ENCODE measurements at regions not wholly inside any gene's neighbourhood (a gene's known extent, or its start where the extent isn't known, plus 50 kb on each side); places are given as distances from the start of the nearest gene placed in this dataset.

- Histone ChIP-seq H3K4me1 (ENCODE audit: low read depth, poor library complexity, severe bottlenecking) (no peaks in the 10 kb centered on the region), H3K4me3 (IDR thresholded peaks at IDR 0.05; ENCODE audit: insufficient read depth, low read depth, low read length) (no peak overlapping the region), H3K9ac (no peak overlapping the region), H4K20me1 (ENCODE audit: insufficient read depth) (no peaks in the 10 kb centered on the region), H3K36me3 (ENCODE audit: insufficient read depth) (no peaks in the 10 kb centered on the region), H2AFZ (ENCODE audit: low read depth) (no peak overlapping the region), H3K4me2 (no peak overlapping the region), H3K27me3 (ENCODE audit: insufficient read depth, low read depth) (no peaks in the 10 kb centered on the region), H3K27ac (no peak overlapping the region), H3K79me2 (ENCODE audit: insufficient read depth, low read depth) (no peaks in the 10 kb centered on the region)
- TF ChIP-seq CTCF (conservative IDR thresholded peaks at IDR 0.05; ENCODE audit: low read depth, low read length), result no peak
These were observed 522.9 kb downstream of the CCDC171 start for GRCh38 chr9:16075696-16076095.

GRCh38 chr9:16076511-16076910, 523.7 kb downstream of the CCDC171 start:
- no peak overlapping the region for H3K9ac ChIP-seq
- no peak for TF ChIP-seq CTCF (conservative IDR thresholded peaks at IDR 0.05; ENCODE audit: low read depth, low read length)
- no peaks in the 10 kb centered on the region for H4K20me1 ChIP-seq (ENCODE audit: insufficient read depth)
- H3K4me1 ChIP-seq (ENCODE audit: low read depth, poor library complexity, severe bottlenecking), result no peaks in the 10 kb centered on the region
- H3K4me2 ChIP-seq, result no peak overlapping the region
- no peaks in the 10 kb centered on the region for H3K79me2 ChIP-seq (ENCODE audit: insufficient read depth, low read depth)
- H3K4me3 ChIP-seq (IDR thresholded peaks at IDR 0.05; ENCODE audit: insufficient read depth, low read depth, low read length), result no peak overlapping the region
- no peaks in the 10 kb centered on the region for H3K27me3 ChIP-seq (ENCODE audit: insufficient read depth, low read depth)
- H3K36me3 ChIP-seq (ENCODE audit: insufficient read depth), result no peaks in the 10 kb centered on the region
- H2AFZ ChIP-seq (ENCODE audit: low read depth), result no peak overlapping the region
- H3K27ac ChIP-seq, result no peak overlapping the region

GRCh38 chr9:16082796-16083195, 530.0 kb downstream of the CCDC171 start:
- no peak overlapping the region for H3K27ac ChIP-seq
- H3K4me1 ChIP-seq (ENCODE audit: low read depth, poor library complexity, severe bottlenecking), result no peaks in the 10 kb centered on the region
- H3K4me2 ChIP-seq, result no peak overlapping the region
- no peaks in the 10 kb centered on the region for H3K36me3 ChIP-seq (ENCODE audit: insufficient read depth)
- no peak for TF ChIP-seq CTCF (conservative IDR thresholded peaks at IDR 0.05; ENCODE audit: low read depth, low read length)
- no peaks in the 10 kb centered on the region for H3K27me3 ChIP-seq (ENCODE audit: insufficient read depth, low read depth)
- H4K20me1 ChIP-seq (ENCODE audit: insufficient read depth), result no peaks in the 10 kb centered on the region
- no peak overlapping the region for H2AFZ ChIP-seq (ENCODE audit: low read depth)
- H3K9ac ChIP-seq, result no peak overlapping the region
- no peaks in the 10 kb centered on the region for H3K79me2 ChIP-seq (ENCODE audit: insufficient read depth, low read depth)
- no peak overlapping the region for H3K4me3 ChIP-seq (IDR thresholded peaks at IDR 0.05; ENCODE audit: insufficient read depth, low read depth, low read length)

GRCh38 chr9:16085167-16085726, 532.4 kb downstream of the CCDC171 start:
- Histone ChIP-seq H3K27me3 (ENCODE audit: insufficient read depth, low read depth) (no peaks in the 10 kb centered on the region), H4K20me1 (ENCODE audit: insufficient read depth) (no peaks in the 10 kb centered on the region), H3K36me3 (ENCODE audit: insufficient read depth) (no peaks in the 10 kb centered on the region), H3K4me3 (IDR thresholded peaks at IDR 0.05; ENCODE audit: insufficient read depth, low read depth, low read length) (no peak overlapping the region), H3K9ac (no peak overlapping the region), H3K27ac (no peak overlapping the region), H3K4me1 (ENCODE audit: low read depth, poor library complexity, severe bottlenecking) (no peaks in the 10 kb centered on the region), H2AFZ (ENCODE audit: low read depth) (no peak overlapping the region), H3K79me2 (ENCODE audit: insufficient read depth, low read depth) (no peaks in the 10 kb centered on the region), H3K4me2 (no peak overlapping the region)
- TF ChIP-seq CTCF (conservative IDR thresholded peaks at IDR 0.05; ENCODE audit: low read depth, low read length), result no peak

Data from KMS-11 (cell line).